PC-3 (cell line): ENCODE measurements at regions not wholly inside any gene's neighbourhood (a gene's known extent, or its start where the extent isn't known, plus 50 kb on each side); places are given as distances from the start of the nearest gene placed in this dataset.
"Not testable (repeated sequence)": the region's sequence is repeated elsewhere in the genome, so short reads cannot be mapped to it uniquely, and the experiment has no call there.

ENCODE experiments used
- ATAC-seq: fragments of 200-7000 bp; cut with Tn5 transposase; 2 replicates; pipeline ENCODE4 v1.9.1; 2020; ENCODE audit warnings: mild to moderate bottlenecking, moderate library complexity
- BruUV-seq: library from RNA; stranded (reverse); fragments of 400-500 nt; replicated peaks from 2 replicates; lab custom pipeline; 2021; lab: Mats Ljungman, UMichigan
- CTCF ChIA-PET: fragments of 300-600 bp; sonication (Branson Sonifier 250); formaldehyde crosslinking; loops from one replicate; lab custom pipeline; 2022; ENCODE audit warnings: antibody characterized with exemption; lab: Charles Lee
- POLR2A ChIA-PET: fragments of 300-600 bp; sonication (Branson Sonifier 250); formaldehyde crosslinking; loops from one replicate; lab custom pipeline; 2022; ENCODE audit warnings: antibody characterized with exemption; ENCODE audit not compliant: unreplicated experiment; lab: Charles Lee
- DNase-seq: peaks from one replicate; pipeline ENCODE4 v3.0.0-alpha.2; 2015
- H2AFZ ChIP-seq: fragments of 300-600 bp; sonication (generic); 2 replicates; pipeline ENCODE4 v1.6.0; 2016; ENCODE audit warnings: antibody characterized with exemption, low read length
- H3F3A ChIP-seq: fragments of 300-600 bp; sonication (generic); one replicate; pipeline ENCODE4 v1.6.0; 2017; ENCODE audit warnings: antibody characterized with exemption, low read length, control low read depth, mild to moderate bottlenecking; ENCODE audit not compliant: unreplicated experiment
- H3K27ac ChIP-seq: fragments of 300-600 bp; sonication (generic); 2 replicates; pipeline ENCODE4 v1.5.1; 2016; ENCODE audit warnings: mild to moderate bottlenecking, low read length
- H3K27me3 ChIP-seq: fragments of 300-600 bp; sonication (generic); 2 replicates; pipeline ENCODE4 v1.6.1; 2016; ENCODE audit warnings: low read length, mixed read lengths
- H3K36me3 ChIP-seq: fragments of 300-600 bp; sonication (generic); 2 replicates; pipeline ENCODE4 v1.6.1; 2016; ENCODE audit warnings: low read depth, mixed run types, low read length, mixed read lengths
- H3K4me1 ChIP-seq: fragments of 300-600 bp; sonication (generic); 2 replicates; pipeline ENCODE4 v1.5.1; 2016; ENCODE audit warnings: low read length; ENCODE audit not compliant: insufficient read depth
- H3K4me2 ChIP-seq: fragments of 300-600 bp; sonication (generic); 2 replicates; pipeline ENCODE4 v1.6.0; 2016; ENCODE audit warnings: low read length
- H3K4me3 ChIP-seq: fragments of 300-600 bp; sonication (generic); 2 replicates; pipeline ENCODE4 v1.5.1; 2016; ENCODE audit warnings: mild to moderate bottlenecking, low read length, mixed read lengths
- H3K79me2 ChIP-seq: fragments of 300-600 bp; sonication (generic); 2 replicates; pipeline ENCODE4 v1.6.1; 2017; ENCODE audit warnings: low read length, mixed read lengths
- H3K9ac ChIP-seq: fragments of 300-600 bp; sonication (generic); 2 replicates; pipeline ENCODE4 v1.6.0; 2016; ENCODE audit warnings: mild to moderate bottlenecking, low read length
- H3K9me2 ChIP-seq: fragments of 300-600 bp; sonication (generic); replicated peaks from 2 replicates; pipeline ENCODE4 v1.6.1; 2016; ENCODE audit warnings: mixed run types, low read length, mixed read lengths
- H3K9me3 ChIP-seq: fragments of 300-600 bp; sonication (generic); 2 replicates; pipeline ENCODE4 v1.6.1; 2016; ENCODE audit warnings: low read length, mixed read lengths
- H4K20me1 ChIP-seq: fragments of 300-600 bp; sonication (generic); 2 replicates; pipeline ENCODE4 v1.6.1; 2016; ENCODE audit warnings: low read length, mixed read lengths
- EZH2 ChIP-seq: fragments of 300-600 bp; sonication (generic); IDR thresholded peaks from one replicate; pipeline ENCODE4 v1.6.1; 2017; ENCODE audit warnings: antibody characterized with exemption, mild to moderate bottlenecking, low read length; ENCODE audit not compliant: unreplicated experiment
- EZH2phosphoT487 ChIP-seq: fragments of 300-600 bp; sonication (generic); IDR thresholded peaks from 2 replicates; pipeline ENCODE4 v1.6.1; 2018; ENCODE audit warnings: mild to moderate bottlenecking, antibody characterized with exemption, low read length, borderline replicate concordance
- intact Hi-C: fragments of 100-400 bp; cut with micrococcal nuclease; formaldehyde crosslinking; loops from 2 replicates; pipeline ENCODE4 v1.9.0; 2023
- TF ChIP-seq, protein P1 (sequence below): fragments of 300-600 bp; sonication (generic); conservative IDR thresholded peaks from 2 replicates; pipeline ENCODE4 v1.5.1; 2017; ENCODE audit warnings: antibody characterized with exemption, low read depth, mild to moderate bottlenecking, low read length

DNA sequence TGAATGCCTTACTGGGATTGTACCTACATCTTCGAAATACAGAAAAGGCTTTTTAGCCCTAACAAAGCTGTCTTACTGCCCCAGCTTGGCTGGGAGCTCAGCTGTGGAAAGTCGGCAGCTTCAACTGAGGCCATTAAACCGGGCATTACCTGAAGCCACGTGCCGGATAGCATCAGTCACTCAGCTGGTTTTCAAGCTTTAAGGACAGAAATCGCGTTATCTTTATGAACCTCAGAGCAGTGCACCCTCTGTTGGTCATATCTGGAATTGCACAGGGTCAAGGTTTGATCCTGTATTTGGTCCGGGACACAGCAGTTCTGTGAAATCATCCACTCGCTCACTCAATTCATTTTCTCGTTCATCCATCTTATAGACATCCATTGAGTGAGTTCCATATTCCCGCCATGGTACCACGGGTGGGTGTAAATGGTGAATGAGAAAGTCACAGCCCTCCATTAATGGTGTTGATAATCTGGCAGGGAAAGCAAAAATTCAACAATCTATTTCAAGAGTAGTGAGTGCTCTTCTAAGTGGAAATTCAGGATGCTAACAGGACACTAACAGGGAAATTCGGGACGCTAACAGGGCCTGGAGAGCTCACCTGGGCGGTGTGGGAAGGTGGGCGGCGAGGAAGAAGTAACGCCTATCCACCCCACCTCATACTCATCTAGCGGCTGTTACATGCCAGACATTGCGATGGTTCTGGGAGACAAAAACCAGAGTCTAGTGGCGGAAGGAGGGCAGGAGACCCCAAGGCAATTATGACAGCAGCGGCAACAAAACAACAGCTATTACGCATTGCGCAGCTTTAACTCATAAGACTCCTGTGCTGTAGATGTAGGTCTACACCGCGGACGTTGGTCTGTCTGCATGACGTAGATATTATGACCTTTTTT is 60.6 kb upstream of the TCL1A start:
- Histone ChIP-seq H3K4me1 (no peaks in the 10 kb centered on the region), H3K27ac (no peak overlapping the region), H3K79me2 (no peaks in the 10 kb centered on the region), H2AFZ (no peak overlapping the region), H3K9me2 (no peaks in the 10 kb centered on the region), H3K27me3 (0 out of 2 replicates have a peak, but pooled peaks cover 5% of the 10 kb centered on the region), H3K9me3 (no peaks in the 10 kb centered on the region), H3K36me3 (no peaks in the 10 kb centered on the region), H3K9ac (no peak overlapping the region), H3F3A (no peaks in the 10 kb centered on the region), H3K4me2 (no peak overlapping the region), H4K20me1 (no peaks in the 10 kb centered on the region), H3K4me3 (no peak overlapping the region)
- no TSS peak for BruUV-seq
- peak; percentile 71 for DNase-seq
- CTCF ChIA-PET, result interaction anchor here (0.6 kb wide), 1 partner anchor 249 kb away, joined by 3 read pairs; no protein-coding TSS in a partner anchor
- ATAC-seq, result no peak
- TF ChIP-seq EZH2phosphoT487 (no peak), EZH2 (no peak)
- TF ChIP-seq, protein P1, sequence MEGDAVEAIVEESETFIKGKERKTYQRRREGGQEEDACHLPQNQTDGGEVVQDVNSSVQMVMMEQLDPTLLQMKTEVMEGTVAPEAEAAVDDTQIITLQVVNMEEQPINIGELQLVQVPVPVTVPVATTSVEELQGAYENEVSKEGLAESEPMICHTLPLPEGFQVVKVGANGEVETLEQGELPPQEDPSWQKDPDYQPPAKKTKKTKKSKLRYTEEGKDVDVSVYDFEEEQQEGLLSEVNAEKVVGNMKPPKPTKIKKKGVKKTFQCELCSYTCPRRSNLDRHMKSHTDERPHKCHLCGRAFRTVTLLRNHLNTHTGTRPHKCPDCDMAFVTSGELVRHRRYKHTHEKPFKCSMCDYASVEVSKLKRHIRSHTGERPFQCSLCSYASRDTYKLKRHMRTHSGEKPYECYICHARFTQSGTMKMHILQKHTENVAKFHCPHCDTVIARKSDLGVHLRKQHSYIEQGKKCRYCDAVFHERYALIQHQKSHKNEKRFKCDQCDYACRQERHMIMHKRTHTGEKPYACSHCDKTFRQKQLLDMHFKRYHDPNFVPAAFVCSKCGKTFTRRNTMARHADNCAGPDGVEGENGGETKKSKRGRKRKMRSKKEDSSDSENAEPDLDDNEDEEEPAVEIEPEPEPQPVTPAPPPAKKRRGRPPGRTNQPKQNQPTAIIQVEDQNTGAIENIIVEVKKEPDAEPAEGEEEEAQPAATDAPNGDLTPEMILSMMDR, result peak; percentile 82
- intact Hi-C loops, result loop anchor here (10.0 kb wide), 1 partner anchor 350 kb away; no protein-coding TSS in a partner anchor
- POLR2A ChIA-PET, result no interaction called here

DNA sequence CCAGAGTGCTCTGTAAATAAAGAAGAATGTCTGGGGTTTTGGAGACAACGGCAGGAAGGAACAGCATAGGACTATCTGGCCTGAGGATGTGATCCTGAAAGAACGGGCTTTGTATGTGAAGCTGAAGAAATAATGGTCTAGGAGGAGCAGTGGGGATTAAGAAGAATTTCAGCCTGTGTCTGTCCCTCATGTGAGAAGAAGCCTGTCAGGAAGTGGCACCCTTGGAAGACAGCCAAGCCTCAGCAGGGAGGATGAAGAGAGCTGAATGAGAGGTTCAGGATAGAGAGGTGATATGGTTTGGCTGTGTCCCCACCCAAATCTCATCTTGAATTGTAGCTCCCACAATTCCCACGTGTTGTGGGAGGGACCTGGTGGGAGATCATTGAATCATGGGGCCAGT is 56.9 kb upstream of the TCL1A start:
- H3K79me2 ChIP-seq, result no peaks in the 10 kb centered on the region
- no peak for TF ChIP-seq EZH2phosphoT487
- TF ChIP-seq, protein P1, result no peak
- TF ChIP-seq EZH2, result no peak
- no peaks in the 10 kb centered on the region for H3K36me3 ChIP-seq
- no peaks in the 10 kb centered on the region for H4K20me1 ChIP-seq
- intact Hi-C loops, result loop anchor here (10.0 kb wide), 1 partner anchor 346 kb away; no protein-coding TSS in a partner anchor
- H3K4me2 ChIP-seq, result no peak overlapping the region
- H3K9me3 ChIP-seq, result no peaks in the 10 kb centered on the region
- no peaks in the 10 kb centered on the region for H3K4me1 ChIP-seq
- no peaks in the 10 kb centered on the region for H3K9me2 ChIP-seq
- POLR2A ChIA-PET, result no interaction called here
- no peak overlapping the region for H3K27ac ChIP-seq
- CTCF ChIA-PET, result no interaction called here
- H3F3A ChIP-seq, result no peaks in the 10 kb centered on the region
- H2AFZ ChIP-seq, result no peak overlapping the region
- ATAC-seq, result no peak
- no peak overlapping the region for H3K4me3 ChIP-seq
- no peak for DNase-seq
- H3K9ac ChIP-seq, result no peak overlapping the region
- BruUV-seq, result no TSS peak
- H3K27me3 ChIP-seq, result peaks cover 5% of the 10 kb centered on the region; the same call in 1 of the 2 replicates

DNA sequence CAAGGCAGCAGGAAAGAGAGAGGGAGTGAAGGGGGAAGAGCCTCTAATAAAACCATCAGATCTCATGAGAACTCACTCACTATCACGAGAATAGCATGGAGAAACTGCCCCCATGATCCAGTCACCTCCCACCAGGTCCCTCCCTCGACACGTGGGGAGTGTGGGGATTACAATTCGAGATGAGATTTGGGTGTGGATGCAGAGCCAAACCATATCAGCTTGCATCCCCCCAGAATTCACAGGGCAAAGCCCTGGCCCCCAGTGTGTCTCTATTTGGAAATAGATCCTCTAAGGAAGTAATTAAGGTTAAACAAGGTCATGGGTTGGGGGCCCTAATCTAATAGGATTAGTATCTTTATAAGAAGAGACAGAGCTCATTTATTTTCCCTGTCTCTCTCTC is 56.1 kb upstream of the TCL1A start:
- H3F3A ChIP-seq, result no peaks in the 10 kb centered on the region
- H3K4me2 ChIP-seq, result no peak overlapping the region
- no peaks in the 10 kb centered on the region for H3K9me3 ChIP-seq
- DNase-seq, result no peak
- H4K20me1 ChIP-seq, result no peaks in the 10 kb centered on the region
- no peaks in the 10 kb centered on the region for H3K4me1 ChIP-seq
- BruUV-seq, result no TSS peak
- no peak overlapping the region for H2AFZ ChIP-seq
- peaks cover 5% of the 10 kb centered on the region; the same call in 1 of the 2 replicates for H3K27me3 ChIP-seq
- intact Hi-C loops, result loop anchor here (10.0 kb wide), 1 partner anchor 345 kb away; no protein-coding TSS in a partner anchor
- no peak overlapping the region for H3K27ac ChIP-seq
- no peak for TF ChIP-seq EZH2
- TF ChIP-seq, protein P1, result no peak
- no peak for TF ChIP-seq EZH2phosphoT487
- no peak overlapping the region for H3K9ac ChIP-seq
- no peak for ATAC-seq
- ChIA-PET CTCF (no interaction called here), POLR2A (no interaction called here)
- H3K9me2 ChIP-seq, result no peaks in the 10 kb centered on the region
- no peaks in the 10 kb centered on the region for H3K36me3 ChIP-seq
- no peaks in the 10 kb centered on the region for H3K79me2 ChIP-seq
- no peak overlapping the region for H3K4me3 ChIP-seq

DNA sequence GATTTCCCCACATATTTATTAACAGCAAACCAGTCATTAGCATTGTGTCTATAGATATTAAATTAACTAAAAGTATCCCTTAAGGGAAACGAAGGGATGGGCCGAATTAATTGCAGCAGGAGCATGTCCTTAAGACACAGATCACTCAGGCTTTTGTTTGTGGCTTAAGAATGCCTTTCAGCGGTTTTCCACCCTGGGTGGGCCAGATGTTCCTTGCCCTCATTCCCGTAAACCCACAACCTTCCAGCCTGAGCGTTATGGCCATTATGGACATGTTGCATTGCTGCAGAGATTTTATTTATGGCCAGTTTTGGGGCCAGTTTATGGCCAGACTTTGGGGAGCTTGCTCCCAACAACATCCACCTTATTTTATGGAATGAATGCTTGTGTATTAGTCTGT is 55.5 kb upstream of the TCL1A start:
- H3K9me3 ChIP-seq, ATAC-seq, H3K4me2 ChIP-seq, H3K79me2 ChIP-seq, H3K36me3 ChIP-seq, BruUV-seq, H4K20me1 ChIP-seq, POLR2A ChIA-PET, intact Hi-C loops, H3K4me1 ChIP-seq, H3F3A ChIP-seq, H3K27ac ChIP-seq, CTCF ChIA-PET, H3K27me3 ChIP-seq, DNase-seq, H2AFZ ChIP-seq, H3K9me2 ChIP-seq, H3K4me3 ChIP-seq, H3K9ac ChIP-seq: not testable (repeated sequence)
